ENCODE measurements at regions not wholly inside any gene's neighbourhood (a gene's known extent, or its start where the extent isn't known, plus 50 kb on each side); places are given as distances from the start of the nearest gene placed in this dataset.

DNA sequence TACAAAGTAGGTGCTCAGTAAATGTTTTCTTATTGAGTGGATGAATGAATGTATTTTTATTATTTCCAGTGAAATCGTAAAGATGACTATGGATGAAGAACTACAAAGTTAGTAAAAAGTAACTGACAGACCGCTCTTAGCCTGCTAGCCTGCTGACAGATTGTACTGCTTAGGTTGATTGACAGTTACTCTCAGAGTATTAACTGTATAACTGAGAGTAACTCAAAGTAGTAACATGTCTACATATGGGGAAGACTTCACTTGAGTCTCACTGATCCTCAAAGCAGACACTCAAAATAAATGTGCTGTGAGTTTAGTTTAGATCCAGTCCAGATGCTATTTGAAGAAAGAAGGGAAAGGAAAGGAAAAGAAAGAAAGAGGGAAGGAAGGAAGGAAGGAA lies 272.3 kb upstream of the AMIGO2 start:
- no peak overlapping the region for H3K4me3 ChIP-seq (ENCODE audit: low read depth, low read length)
- DNase-seq (ENCODE audit: low read depth): no peak
- TF ChIP-seq, protein P1, sequence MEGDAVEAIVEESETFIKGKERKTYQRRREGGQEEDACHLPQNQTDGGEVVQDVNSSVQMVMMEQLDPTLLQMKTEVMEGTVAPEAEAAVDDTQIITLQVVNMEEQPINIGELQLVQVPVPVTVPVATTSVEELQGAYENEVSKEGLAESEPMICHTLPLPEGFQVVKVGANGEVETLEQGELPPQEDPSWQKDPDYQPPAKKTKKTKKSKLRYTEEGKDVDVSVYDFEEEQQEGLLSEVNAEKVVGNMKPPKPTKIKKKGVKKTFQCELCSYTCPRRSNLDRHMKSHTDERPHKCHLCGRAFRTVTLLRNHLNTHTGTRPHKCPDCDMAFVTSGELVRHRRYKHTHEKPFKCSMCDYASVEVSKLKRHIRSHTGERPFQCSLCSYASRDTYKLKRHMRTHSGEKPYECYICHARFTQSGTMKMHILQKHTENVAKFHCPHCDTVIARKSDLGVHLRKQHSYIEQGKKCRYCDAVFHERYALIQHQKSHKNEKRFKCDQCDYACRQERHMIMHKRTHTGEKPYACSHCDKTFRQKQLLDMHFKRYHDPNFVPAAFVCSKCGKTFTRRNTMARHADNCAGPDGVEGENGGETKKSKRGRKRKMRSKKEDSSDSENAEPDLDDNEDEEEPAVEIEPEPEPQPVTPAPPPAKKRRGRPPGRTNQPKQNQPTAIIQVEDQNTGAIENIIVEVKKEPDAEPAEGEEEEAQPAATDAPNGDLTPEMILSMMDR (IDR thresholded peaks at IDR 0.05; ENCODE audit: insufficient read depth, low read depth, low read length): no peak

- TF ChIP-seq, protein P1 (IDR thresholded peaks at IDR 0.05; ENCODE audit: insufficient read depth, low read depth, low read length): no peak
- no peak for DNase-seq (ENCODE audit: low read depth)
- H3K4me3 ChIP-seq (ENCODE audit: low read depth, low read length): no peak overlapping the region
These were observed 271.8 kb upstream of the AMIGO2 start for GRCh38 chr12:47351526-47351925.

- no peak for DNase-seq (ENCODE audit: low read depth)
- TF ChIP-seq, protein P1 (IDR thresholded peaks at IDR 0.05; ENCODE audit: insufficient read depth, low read depth, low read length): no peak
These were observed 270.3 kb upstream of the AMIGO2 start for GRCh38 chr12:47350062-47350408.

GRCh38 chr12:47349137-47350061 lies 269.6 kb upstream of the AMIGO2 start:
- TF ChIP-seq, protein P1 (IDR thresholded peaks at IDR 0.05; ENCODE audit: insufficient read depth, low read depth, low read length): no peak
- no peak for DNase-seq (ENCODE audit: low read depth)
- no peak overlapping the region for H3K4me3 ChIP-seq (ENCODE audit: low read depth, low read length)

More at GRCh38 chr12:47350062-47350408, 270.3 kb upstream of the AMIGO2 start:
- no peak overlapping the region for H3K4me3 ChIP-seq (ENCODE audit: low read depth, low read length)

- no peak overlapping the region for H3K4me3 ChIP-seq (ENCODE audit: low read depth, low read length)
- TF ChIP-seq, protein P1 (IDR thresholded peaks at IDR 0.05; ENCODE audit: insufficient read depth, low read depth, low read length): no peak
- no peak for DNase-seq (ENCODE audit: low read depth)
These were observed 268.4 kb upstream of the AMIGO2 start for GRCh38 chr12:47348206-47348605.

- no peak for DNase-seq (ENCODE audit: low read depth)
- TF ChIP-seq, protein P1 (IDR thresholded peaks at IDR 0.05; ENCODE audit: insufficient read depth, low read depth, low read length): no peak
- no peak overlapping the region for H3K4me3 ChIP-seq (ENCODE audit: low read depth, low read length)
These were observed 266.7 kb upstream of the AMIGO2 start for GRCh38 chr12:47346251-47347019.

Data from fibroblast of villous mesenchyme (primary cell).